ENCODE measurements at regions not wholly inside any gene's neighbourhood (a gene's known extent, or its start where the extent isn't known, plus 50 kb on each side); places are given as distances from the start of the nearest gene placed in this dataset.

- no CpG with 5 or more reads among the region's 4 CpGs for WGBS (ENCODE audit: extremely low coverage, insufficient read length, low lambda C conversion rate)
- no peak overlapping the region for H2BK15ac ChIP-seq (ENCODE audit: low read depth, low read length)
- H3K9ac ChIP-seq (ENCODE audit: extremely low read depth, insufficient read length, low read length): no peak overlapping the region
- no peak overlapping the region for H2BK5ac ChIP-seq (ENCODE audit: insufficient read length, low read length)
- H3T11ph ChIP-seq (ENCODE audit: low read length): no peak overlapping the region
- no peak overlapping the region for H4K8ac ChIP-seq (replicated peaks; ENCODE audit: insufficient read length, low read depth, low read length)
- H3K27ac ChIP-seq (ENCODE audit: insufficient read length, low read depth, low read length): no peak overlapping the region
- DNase-seq: no peak
- no peak overlapping the region for H3K18ac ChIP-seq (ENCODE audit: insufficient read length, low read depth, low read length)
- no peak overlapping the region for H2BK120ac ChIP-seq (ENCODE audit: low read depth, low read length, poor library complexity, severe bottlenecking)
- no peak overlapping the region for H3K4ac ChIP-seq (ENCODE audit: low read depth, low read length)
- H3K27me3 Mint-ChIP-seq (ENCODE audit: low read depth): peaks cover 19% of the 10 kb centered on the region
- no peak overlapping the region for H3K4me3 Mint-ChIP-seq
- no peak overlapping the region for H3K23ac ChIP-seq (ENCODE audit: insufficient read length, low read depth, low read length)
- no peaks in the 10 kb centered on the region for H3K23me2 ChIP-seq (ENCODE audit: insufficient read length, low read depth, low read length, poor library complexity, severe bottlenecking)
- H3K27me3 ChIP-seq (ENCODE audit: insufficient read depth, low read length): no peaks in the 10 kb centered on the region; the same call in 1 of the 2 replicates
- H3K27ac Mint-ChIP-seq: peak overlapping the region in 1 of 3 experiments; percentile 93; a peak in 1 of 7 replicates
- no peaks in the 10 kb centered on the region; a peak in 1 of 5 replicates for H3K9me3 Mint-ChIP-seq
- H3K79me2 ChIP-seq (ENCODE audit: insufficient read depth, low read length): no peaks in the 10 kb centered on the region
- no peak overlapping the region for H2AK5ac ChIP-seq (ENCODE audit: insufficient read length, low read length)
- no peaks in the 10 kb centered on the region for H3K79me1 ChIP-seq (ENCODE audit: insufficient read depth, low read depth, low read length, poor library complexity, severe bottlenecking)
- H3K4me1 ChIP-seq (ENCODE audit: insufficient read depth, low read length): no peaks in the 10 kb centered on the region
- no peak overlapping the region for H3K4me2 ChIP-seq (ENCODE audit: insufficient read depth, insufficient read length, low read length)
- H2AFZ ChIP-seq (ENCODE audit: low read length): no peak overlapping the region
- H3K56ac ChIP-seq (ENCODE audit: insufficient read length, low read depth, low read length): no peak overlapping the region
- TF ChIP-seq CTCF (conservative IDR thresholded peaks at IDR 0.05): no peak
- no peak overlapping the region for H2BK12ac ChIP-seq (ENCODE audit: insufficient read length, low read depth, low read length)
- no peaks in the 10 kb centered on the region for H3K9me3 ChIP-seq (ENCODE audit: control insufficient read depth, low read depth, low read length)
- peaks cover 3 to 4% of the 10 kb centered on the region in 2 experiments; a peak in 2 of 4 replicates for H3K4me1 Mint-ChIP-seq
- no peaks in the 10 kb centered on the region for H3K36me3 Mint-ChIP-seq (ENCODE audit: insufficient read depth in 1 of 3, low read depth in 3 of 3)
- no peak overlapping the region for H3K14ac ChIP-seq (ENCODE audit: insufficient read depth, low read length)
- H2BK20ac ChIP-seq (ENCODE audit: low read depth, low read length, poor library complexity, severe bottlenecking): no peak overlapping the region
- H4K91ac ChIP-seq (ENCODE audit: insufficient read length, low read depth, low read length): no peak overlapping the region
- no peaks in the 10 kb centered on the region for H4K20me1 ChIP-seq (ENCODE audit: control insufficient read depth, insufficient read depth, insufficient read length)
- no peak overlapping the region for H4K5ac ChIP-seq (ENCODE audit: insufficient read length, low read depth, low read length)
These were observed 103.8 kb downstream of the C1orf94 start for GRCh38 chr1:34280509-34280908.

Data from H9 (cell line).